Esophagus squamous epithelium (tissue), 5 donors: ENCODE measurements at regions not wholly inside any gene's neighbourhood (a gene's known extent, or its start where the extent isn't known, plus 50 kb on each side); places are given as distances from the start of the nearest gene placed in this dataset.

Source experiments
- DNase-seq: peaks from one replicate; lab custom pipeline; 2025; lab: John Stamatoyannopoulos, UW
- H3K27ac ChIP-seq, 4 donors: fragments of 200-600 bp; sonication (generic); one replicate each; pipeline ENCODE4 v1.5.1; 2016 to 2019; ENCODE audit warnings: mild to moderate bottlenecking in 1 of 4
- H3K27me3 ChIP-seq, 4 donors: fragments of 200-600 bp; sonication (generic); 1 replicate in 3 of 4; 2 replicates in 1 of 4; pipeline versions ENCODE4 v1.5.1 to v1.6.0; 2017 to 2021; ENCODE audit warnings: antibody characterized with exemption in 1 of 4
- H3K36me3 ChIP-seq, 3 donors: fragments of 200-600 bp; sonication (generic); one replicate each; pipeline ENCODE4 v1.5.1; 2016 to 2019
- H3K4me1 ChIP-seq, 3 donors: fragments of 200-600 bp; sonication (generic); one replicate each; pipeline ENCODE4 v1.5.1; 2017 to 2019
- H3K4me3 ChIP-seq, 4 donors: fragments of 200-600 bp; sonication (generic); 1 replicate in 3 of 4; 2 replicates in 1 of 4; pipeline ENCODE4 v1.5.1; 2016 to 2019; ENCODE audit warnings: mild to moderate bottlenecking in 2 of 4, moderate library complexity in 1 of 4
- H3K9me3 ChIP-seq, 3 donors: fragments of 200-600 bp; sonication (generic); one replicate each; pipeline ENCODE4 v1.5.1; 2016 to 2019
- CTCF ChIP-seq, 6 experiments: fragments of 450-650 bp in 4 of 6; fragments of 200-600 bp in 2 of 6; sonication (generic) in 2 of 6; IDR thresholded peaks; one replicate each; pipeline ENCODE4 v1.5.1; 2016 to 2019; ENCODE audit warnings: antibody characterized with exemption in 6 of 6, mild to moderate bottlenecking in 4 of 6, moderate library complexity in 4 of 6
- POLR2A ChIP-seq, 4 donors: fragments of 450-650 bp; IDR thresholded peaks; one replicate each; pipeline ENCODE4 v1.6.1; 2017; ENCODE audit warnings: antibody characterized with exemption in 4 of 4, mild to moderate bottlenecking in 4 of 4, moderate library complexity in 3 of 4
- WGBS, 2 donors: methylation state at CpG; one replicate each; pipeline ENCODE4 v1.1.5; 2018; 5-methylcytosine and 5-hydroxymethylcytosine counted together
- intact Hi-C: fragments of 100-400 bp; cut with DNase I; formaldehyde crosslinking; loops from one replicate; pipeline ENCODE4 v1.15.0; 2022
- donor health status: DM: yes; HTN: yes; CAD: no.

- H3K4me3 ChIP-seq: no peak overlapping the region
- no peak for DNase-seq
- H3K36me3 ChIP-seq: no peaks in the 10 kb centered on the region
- H3K27ac ChIP-seq: no peak overlapping the region
- H3K27me3 ChIP-seq: no peaks in the 10 kb centered on the region
- TF ChIP-seq CTCF (IDR thresholded peaks at IDR 0.05) (no peak), POLR2A (IDR thresholded peaks at IDR 0.05) (no peak)
- WGBS, 2 donors: 69 to 79% methylated on average over 3 of the region's 3 CpGs
- no peaks in the 10 kb centered on the region for H3K9me3 ChIP-seq
- no peaks in the 10 kb centered on the region for H3K4me1 ChIP-seq
- intact Hi-C loops: no loop called here
These were observed 52.8 kb upstream of the CCSER1 start for GRCh38 chr4:90074322-90074886.
